Spinal cord (tissue), 9 donors: ENCODE measurements at regions not wholly inside any gene's neighbourhood (a gene's known extent, or its start where the extent isn't known, plus 50 kb on each side); places are given as distances from the start of the nearest gene placed in this dataset.
"Not testable (repeated sequence)": the region's sequence is repeated elsewhere in the genome, so short reads cannot be mapped to it uniquely, and the experiment has no call there.

Experiments used
- DNase-seq, 6 donors: peaks; one replicate each; pipeline versions ENCODE4 v3.0.0 to v3.0.0-alpha.2; 2013 to 2015; ENCODE audit warnings: low spot score in 6 of 6, low read depth in 4 of 6
- H3K27ac ChIP-seq: one replicate; pipeline ENCODE4 v1.5.1; 2013; ENCODE audit warnings: low read depth, low read length, control low read depth
- H3K27me3 ChIP-seq: one replicate; pipeline ENCODE4 v1.6.1; 2013; ENCODE audit warnings: low read length; ENCODE audit not compliant: control insufficient read depth, insufficient read depth
- H3K36me3 ChIP-seq: one replicate; pipeline ENCODE4 v1.6.1; 2013; ENCODE audit warnings: low read length; ENCODE audit not compliant: control insufficient read depth, insufficient read depth
- H3K4me1 ChIP-seq: one replicate; pipeline ENCODE4 v1.6.1; 2013; ENCODE audit warnings: low read length; ENCODE audit not compliant: control insufficient read depth, insufficient read depth
- H3K4me3 ChIP-seq: one replicate; pipeline ENCODE4 v1.5.1; 2013; ENCODE audit warnings: low read depth, low read length, control low read depth
- H3K9me3 ChIP-seq: one replicate; pipeline ENCODE4 v1.6.1; 2013; ENCODE audit warnings: low read length; ENCODE audit not compliant: control insufficient read depth, insufficient read depth
- WGBS: methylation state at CpG from one replicate; pipeline ENCODE4 v1.1.5; 2013; ENCODE audit warnings: missing lambda C conversion rate; ENCODE audit not compliant: insufficient coverage; 5-methylcytosine and 5-hydroxymethylcytosine counted together
- donor health status: healthy.

DNA sequence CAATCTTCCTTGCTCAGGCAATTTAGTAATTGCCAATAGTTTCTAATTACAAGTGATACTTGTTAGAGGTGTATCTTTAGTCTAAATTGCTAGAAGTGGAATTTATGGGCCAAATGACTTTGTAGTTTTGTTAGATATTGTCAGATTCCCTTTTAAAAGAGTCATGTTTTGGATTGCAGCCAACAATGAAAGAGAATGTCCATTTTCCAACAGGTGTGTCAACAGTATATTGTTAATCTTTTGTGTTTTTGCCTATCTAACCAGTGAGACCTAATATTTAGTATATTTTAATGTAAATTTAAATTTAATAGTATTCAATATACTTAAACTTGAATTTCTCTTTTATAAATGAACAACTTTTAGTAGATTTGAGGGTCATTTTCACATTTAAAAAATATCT is 259.4 kb upstream of the ETAA1 start:
- DNase-seq: no peak
- Histone ChIP-seq H3K4me3 (no peak overlapping the region), H3K36me3 (no peaks in the 10 kb centered on the region), H3K27me3 (no peaks in the 10 kb centered on the region), H3K27ac (no peak overlapping the region), H3K9me3 (no peaks in the 10 kb centered on the region), H3K4me1 (no peaks in the 10 kb centered on the region)

DNA sequence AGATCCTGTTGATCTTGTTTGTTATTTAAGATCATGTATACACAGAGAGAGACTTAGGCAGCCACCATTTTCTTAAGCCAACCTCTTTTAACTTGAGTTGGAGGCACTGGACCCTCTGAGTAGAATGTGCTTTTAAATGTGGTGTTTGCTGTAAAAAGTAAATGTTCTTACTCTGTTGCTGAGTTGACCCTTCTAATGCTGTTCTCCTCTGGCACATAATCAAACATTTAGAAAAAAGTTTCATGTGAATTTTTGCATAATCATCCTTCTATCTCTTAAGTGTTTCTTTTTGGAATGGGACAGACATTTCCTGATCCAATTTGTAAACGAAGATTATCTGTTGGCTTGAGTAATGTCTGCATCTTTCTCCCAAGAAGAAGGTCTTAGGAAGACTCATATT is 255.1 kb upstream of the ETAA1 start:
- Histone ChIP-seq H3K4me3 (no peak overlapping the region), H3K27me3 (no peaks in the 10 kb centered on the region), H3K36me3 (no peaks in the 10 kb centered on the region), H3K9me3 (no peaks in the 10 kb centered on the region), H3K4me1 (no peaks in the 10 kb centered on the region), H3K27ac (no peak overlapping the region)
- no peak for DNase-seq
- WGBS: no CpG with 5 or more reads among the region's 1 CpG

DNA sequence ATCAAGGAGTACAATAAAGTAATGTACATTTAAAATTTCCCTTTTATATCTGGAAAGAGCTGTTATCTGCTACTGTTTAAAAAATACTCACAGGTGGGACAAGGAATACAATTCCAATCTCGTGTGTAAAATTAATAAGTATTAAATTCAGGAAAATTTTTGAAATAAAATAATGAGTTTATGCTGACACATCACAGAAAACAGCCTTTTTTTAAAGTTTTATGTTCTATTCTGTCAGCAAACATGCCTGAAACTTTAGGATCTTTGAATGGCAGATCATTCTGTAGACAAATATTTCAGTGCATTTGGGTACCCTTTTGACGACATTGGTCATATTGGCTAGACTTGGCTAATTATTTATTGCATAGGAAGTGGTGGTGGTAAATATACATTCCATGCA is 254.4 kb upstream of the ETAA1 start:
- Histone ChIP-seq H3K36me3 (no peaks in the 10 kb centered on the region), H3K4me1 (no peaks in the 10 kb centered on the region), H3K27me3 (no peaks in the 10 kb centered on the region), H3K4me3 (no peak overlapping the region), H3K27ac (no peak overlapping the region), H3K9me3 (no peaks in the 10 kb centered on the region)
- no CpG with 5 or more reads among the region's 2 CpGs for WGBS
- no peak for DNase-seq

DNA sequence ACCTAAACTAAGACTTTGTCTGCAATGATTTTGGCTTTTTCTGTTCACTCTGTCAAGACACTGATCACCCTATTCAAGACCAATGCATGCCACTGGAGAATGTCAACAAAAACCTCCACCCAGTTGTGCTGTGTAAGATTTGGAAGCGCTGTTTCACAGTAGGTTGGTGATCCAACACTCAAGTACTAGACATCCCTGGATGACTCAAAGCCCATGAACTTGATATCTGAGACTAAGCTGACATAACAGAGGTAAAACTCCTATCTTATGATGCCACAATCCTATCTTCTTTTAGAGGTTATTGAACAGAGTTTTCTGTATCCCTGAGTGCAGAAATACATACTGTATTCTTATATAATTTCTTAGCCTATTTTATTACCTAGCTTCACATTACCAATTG is 251.3 kb upstream of the ETAA1 start:
- Histone ChIP-seq H3K4me3 (no peak overlapping the region), H3K9me3 (no peaks in the 10 kb centered on the region), H3K27me3 (no peaks in the 10 kb centered on the region), H3K36me3 (no peaks in the 10 kb centered on the region), H3K27ac (no peak overlapping the region), H3K4me1 (no peaks in the 10 kb centered on the region)
- DNase-seq: no peak
- WGBS: no CpG with 5 or more reads among the region's 1 CpG

DNA sequence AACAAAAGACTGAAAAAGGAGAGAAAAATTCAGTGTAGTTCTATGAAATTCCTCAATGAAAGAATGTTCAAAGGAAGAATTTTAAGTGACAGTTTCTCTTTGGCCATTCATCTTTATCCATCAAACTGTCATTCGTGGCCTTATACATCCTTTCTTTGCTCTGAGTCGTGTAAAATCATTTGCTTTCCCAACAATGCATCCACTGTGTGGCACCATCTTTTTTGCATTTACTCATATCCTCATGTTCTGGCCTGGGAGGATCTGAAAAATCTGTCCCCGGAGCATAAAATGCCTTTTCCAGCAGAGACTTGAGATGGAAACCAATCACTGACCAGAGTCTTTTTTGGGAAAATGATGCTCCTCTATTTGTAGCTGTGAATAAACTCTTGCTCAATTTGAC is 240.3 kb upstream of the ETAA1 start:
- 25% methylated on average over 3 of the region's 3 CpGs for WGBS
- Histone ChIP-seq H3K36me3 (no peaks in the 10 kb centered on the region), H3K9me3 (no peaks in the 10 kb centered on the region), H3K27me3 (no peaks in the 10 kb centered on the region), H3K27ac (no peak overlapping the region), H3K4me1 (no peaks in the 10 kb centered on the region), H3K4me3 (no peak overlapping the region)
- DNase-seq: no peak

DNA sequence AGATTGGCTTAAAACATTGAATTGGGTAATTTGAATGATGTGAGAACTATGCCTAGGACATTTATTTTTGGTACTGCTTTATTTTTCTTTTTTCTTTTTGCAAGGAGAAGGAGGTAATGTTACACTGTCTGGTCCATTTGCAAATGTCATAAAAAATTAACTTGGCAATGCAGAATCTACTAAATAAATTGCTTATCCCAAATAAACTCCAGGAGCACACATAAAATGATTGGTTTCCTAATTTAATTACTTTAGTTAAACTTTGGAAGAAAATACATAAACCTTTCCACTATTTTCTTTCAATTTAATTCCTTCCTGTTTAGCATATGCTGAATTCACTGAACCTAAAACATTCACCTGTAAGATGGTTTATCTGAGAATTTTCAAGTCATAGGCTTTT is 238.4 kb upstream of the ETAA1 start:
- H3K4me1 ChIP-seq: no peaks in the 10 kb centered on the region
- no peak overlapping the region for H3K27ac ChIP-seq
- no peaks in the 10 kb centered on the region for H3K36me3 ChIP-seq
- no peaks in the 10 kb centered on the region for H3K9me3 ChIP-seq
- no peaks in the 10 kb centered on the region for H3K27me3 ChIP-seq
- no peak overlapping the region for H3K4me3 ChIP-seq
- no peak for DNase-seq

DNA sequence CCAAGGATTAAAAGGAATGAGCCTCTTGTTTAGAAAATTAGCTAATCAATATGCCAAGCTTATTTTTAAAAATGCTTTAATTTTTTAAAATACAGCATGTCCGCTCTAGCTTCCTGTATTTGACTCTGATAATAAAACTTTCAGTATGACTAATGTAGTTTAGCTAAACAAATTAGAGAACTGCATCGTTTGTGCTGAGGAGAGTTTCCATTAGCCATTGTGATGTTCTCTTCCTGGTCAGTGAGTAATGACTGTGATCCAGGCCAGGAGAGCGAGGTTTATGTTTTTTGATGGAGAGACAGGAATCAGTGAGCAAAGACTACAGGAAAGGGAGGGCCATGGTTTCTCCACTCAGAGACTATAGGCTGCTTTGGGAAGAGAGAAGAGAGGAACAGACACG is 237.2 kb upstream of the ETAA1 start:
- no peaks in the 10 kb centered on the region for H3K27me3 ChIP-seq

DNA sequence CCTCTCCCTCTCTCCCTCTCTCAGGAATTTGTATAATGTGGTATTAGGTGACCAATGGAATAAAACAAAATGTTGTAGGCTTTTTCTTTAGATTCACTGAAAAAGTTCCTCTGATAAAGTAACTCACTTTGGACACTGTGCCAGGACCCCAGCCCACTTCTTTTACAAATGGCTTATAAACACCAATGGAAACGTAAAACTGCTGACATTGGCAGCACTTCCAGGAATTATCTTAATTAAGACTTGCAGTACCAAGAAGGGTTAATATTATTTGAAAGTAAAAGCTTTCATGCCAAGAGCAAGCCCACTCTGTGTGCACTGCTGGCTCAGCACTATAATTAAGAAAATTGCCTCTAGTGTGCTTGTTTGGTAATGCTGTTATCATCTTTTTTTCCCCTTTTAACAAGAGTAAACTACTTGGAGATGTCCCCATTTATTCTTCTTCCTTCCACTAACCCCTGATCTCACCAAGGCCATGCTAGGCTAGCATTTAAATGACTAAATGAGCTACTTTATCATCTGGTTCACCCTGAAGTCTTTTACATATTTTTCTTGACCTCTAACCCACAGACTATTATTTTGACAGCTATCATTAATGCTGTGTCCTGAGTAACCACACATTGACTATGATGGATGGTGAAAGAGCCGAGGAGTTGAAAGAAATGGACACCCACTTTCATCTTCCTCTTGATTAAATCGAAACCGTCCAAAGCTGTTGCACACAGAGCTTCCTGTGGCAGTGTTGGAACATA is 232.2 kb upstream of the ETAA1 start:
- peak in 2 of 6 donors; percentile 6 to 56 for DNase-seq
- Histone ChIP-seq H3K36me3 (no peaks in the 10 kb centered on the region), H3K9me3 (no peaks in the 10 kb centered on the region), H3K4me3 (no peak overlapping the region), H3K27me3 (no peaks in the 10 kb centered on the region), H3K4me1 (no peaks in the 10 kb centered on the region), H3K27ac (no peak overlapping the region)
- WGBS: no CpG with 5 or more reads among the region's 4 CpGs

More for the DNA sequence above, 237.2 kb upstream of the ETAA1 start:
- no peak for DNase-seq
- H3K4me1 ChIP-seq: no peaks in the 10 kb centered on the region
- WGBS: 79% methylated on average over 2 of the region's 4 CpGs
- no peak overlapping the region for H3K27ac ChIP-seq
- no peaks in the 10 kb centered on the region for H3K36me3 ChIP-seq
- no peaks in the 10 kb centered on the region for H3K9me3 ChIP-seq
- H3K4me3 ChIP-seq: no peak overlapping the region

DNA sequence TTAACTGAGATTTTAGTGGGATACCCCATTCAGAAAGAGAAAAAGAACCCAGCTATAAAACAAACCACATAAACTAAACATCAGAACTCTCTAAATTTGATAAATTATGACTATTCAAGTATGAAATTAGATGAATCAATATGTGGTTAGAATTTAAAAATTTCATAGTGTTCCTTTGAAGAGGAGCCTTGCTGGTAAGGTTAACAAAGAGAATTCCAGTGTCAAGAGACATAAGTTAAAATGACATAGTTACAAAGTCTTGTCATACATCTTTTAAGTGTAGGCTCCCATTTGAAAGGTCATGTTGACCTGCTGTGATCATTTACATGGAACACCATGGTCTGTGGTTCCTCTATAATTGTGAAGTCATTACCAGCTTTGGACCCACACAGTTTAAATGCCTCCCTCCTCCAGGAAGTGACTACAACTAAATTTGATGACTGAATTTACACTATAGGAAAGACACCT is 231.6 kb upstream of the ETAA1 start:
- no peaks in the 10 kb centered on the region for H3K4me1 ChIP-seq
- H3K27ac ChIP-seq: no peak overlapping the region
- no peaks in the 10 kb centered on the region for H3K27me3 ChIP-seq
- DNase-seq: peak in 1 of 6 donors; percentile 2
- H3K36me3 ChIP-seq: no peaks in the 10 kb centered on the region
- no peak overlapping the region for H3K4me3 ChIP-seq
- no peaks in the 10 kb centered on the region for H3K9me3 ChIP-seq

DNA sequence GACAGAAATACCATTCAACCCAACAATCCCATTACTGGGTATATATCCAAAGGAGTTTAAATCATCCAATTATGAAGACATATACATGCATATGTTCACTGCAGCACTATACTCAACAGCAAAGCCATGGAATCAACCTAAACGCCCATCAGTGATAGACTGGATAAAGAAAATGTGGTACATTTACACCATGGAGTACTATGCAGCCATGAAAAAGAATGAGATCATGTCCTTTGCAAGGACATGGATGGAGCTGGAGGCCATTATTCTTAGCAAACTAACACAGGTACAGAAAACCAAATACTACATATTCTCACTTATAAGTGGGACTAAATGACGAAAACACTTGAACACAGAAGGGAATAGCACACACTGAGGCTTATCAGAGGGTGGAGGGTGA is 230.6 kb upstream of the ETAA1 start:
- not testable (repeated sequence) for H3K9me3 ChIP-seq, H3K27me3 ChIP-seq, H3K36me3 ChIP-seq, DNase-seq, H3K4me1 ChIP-seq, H3K27ac ChIP-seq, H3K4me3 ChIP-seq
- WGBS: no CpG with 5 or more reads among the region's 2 CpGs
